Sigmoid colon (tissue), 4 donors: ENCODE measurements at regions not wholly inside any gene's neighbourhood (a gene's known extent, or its start where the extent isn't known, plus 50 kb on each side); places are given as distances from the start of the nearest gene placed in this dataset.

ENCODE experiments used
- CTCF ChIP-seq, 4 experiments: fragments of 450-650 bp in 3 of 4; fragments of 200-600 bp in 1 of 4; IDR thresholded peaks; one replicate each; pipeline ENCODE4 v1.5.1; 2016 to 2019; ENCODE audit warnings: antibody characterized with exemption in 4 of 4, mild to moderate bottlenecking in 3 of 4, moderate library complexity in 2 of 4
- POLR2AphosphoS5 ChIP-seq, 4 donors: sonication (generic); formaldehyde crosslinking; IDR thresholded peaks; one replicate each; pipeline ENCODE4 v1.6.1; 2017; ENCODE audit warnings: antibody characterized with exemption in 4 of 4

GRCh38 chr14:86153480-86153879 is 623.5 kb downstream of the FLRT2 start:
- TF ChIP-seq CTCF (IDR thresholded peaks at IDR 0.05) (no peak), POLR2AphosphoS5 (IDR thresholded peaks at IDR 0.05) (no peak)
